ENCODE measurements at regions not wholly inside any gene's neighbourhood (a gene's known extent, or its start where the extent isn't known, plus 50 kb on each side); places are given as distances from the start of the nearest gene placed in this dataset.

DNA sequence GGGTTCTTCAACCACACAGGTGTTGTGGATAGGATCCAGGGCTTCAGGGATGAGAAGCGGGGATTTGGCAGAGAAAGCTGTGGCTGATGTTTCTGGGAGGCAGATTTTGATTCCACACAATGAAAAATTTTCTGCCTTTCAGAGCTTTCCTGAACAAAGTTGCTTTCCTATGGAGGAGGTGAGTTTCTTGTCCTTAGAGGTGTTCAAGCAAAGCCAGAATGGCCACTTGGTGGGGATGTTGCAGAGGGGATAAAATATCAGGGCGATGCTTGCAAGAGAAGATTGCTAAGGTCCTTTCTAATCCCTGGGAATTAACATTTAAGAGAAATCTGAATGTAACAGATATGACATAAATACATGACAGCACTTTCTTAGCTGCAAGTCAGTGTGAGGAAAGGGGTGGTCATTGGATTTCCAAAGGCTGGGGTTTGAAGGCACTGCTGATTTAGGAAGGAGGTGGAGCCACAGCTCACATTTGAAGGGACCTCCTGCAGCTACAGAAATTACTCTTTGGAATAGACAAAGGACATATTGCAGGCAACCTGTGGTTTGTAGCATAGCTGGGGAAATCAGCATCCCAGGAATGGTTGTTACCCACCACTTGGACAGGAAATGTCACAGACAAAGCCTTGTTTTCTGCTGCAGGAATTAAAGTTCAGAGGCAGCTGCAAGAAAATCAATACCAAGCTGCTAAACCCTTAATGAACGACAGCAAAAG is 271.1 kb upstream of the CHD6 start:
- TF ChIP-seq, protein P1, sequence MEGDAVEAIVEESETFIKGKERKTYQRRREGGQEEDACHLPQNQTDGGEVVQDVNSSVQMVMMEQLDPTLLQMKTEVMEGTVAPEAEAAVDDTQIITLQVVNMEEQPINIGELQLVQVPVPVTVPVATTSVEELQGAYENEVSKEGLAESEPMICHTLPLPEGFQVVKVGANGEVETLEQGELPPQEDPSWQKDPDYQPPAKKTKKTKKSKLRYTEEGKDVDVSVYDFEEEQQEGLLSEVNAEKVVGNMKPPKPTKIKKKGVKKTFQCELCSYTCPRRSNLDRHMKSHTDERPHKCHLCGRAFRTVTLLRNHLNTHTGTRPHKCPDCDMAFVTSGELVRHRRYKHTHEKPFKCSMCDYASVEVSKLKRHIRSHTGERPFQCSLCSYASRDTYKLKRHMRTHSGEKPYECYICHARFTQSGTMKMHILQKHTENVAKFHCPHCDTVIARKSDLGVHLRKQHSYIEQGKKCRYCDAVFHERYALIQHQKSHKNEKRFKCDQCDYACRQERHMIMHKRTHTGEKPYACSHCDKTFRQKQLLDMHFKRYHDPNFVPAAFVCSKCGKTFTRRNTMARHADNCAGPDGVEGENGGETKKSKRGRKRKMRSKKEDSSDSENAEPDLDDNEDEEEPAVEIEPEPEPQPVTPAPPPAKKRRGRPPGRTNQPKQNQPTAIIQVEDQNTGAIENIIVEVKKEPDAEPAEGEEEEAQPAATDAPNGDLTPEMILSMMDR (IDR thresholded peaks at IDR 0.05) = no peak
- no peak for TF ChIP-seq ZFX (IDR thresholded peaks at IDR 0.05; ENCODE audit: borderline replicate concordance)

All from 22Rv1 (cell line).